GM04503 (cell line): ENCODE measurements at regions not wholly inside any gene's neighbourhood (a gene's known extent, or its start where the extent isn't known, plus 50 kb on each side); places are given as distances from the start of the nearest gene placed in this dataset.
"Not testable (repeated sequence)": the region's sequence is repeated elsewhere in the genome, so short reads cannot be mapped to it uniquely, and the experiment has no call there.

ENCODE experiments used
- DNase-seq: peaks from one replicate; pipeline ENCODE4 v3.0.0-alpha.2; 2012; ENCODE audit warnings: low read depth

GRCh38 chr3:27661797-27662196 lies 60.3 kb downstream of the EOMES start:
- DNase-seq: no peak

- DNase-seq: no peak
Observed at GRCh38 chr3:27659279-27660021, 62.7 kb downstream of the EOMES start.

- DNase-seq: no peak
Observed at GRCh38 chr3:27658741-27659140, 63.4 kb downstream of the EOMES start.

- DNase-seq: no peak
Observed at GRCh38 chr3:27657871-27658270, 64.3 kb downstream of the EOMES start.

DNA sequence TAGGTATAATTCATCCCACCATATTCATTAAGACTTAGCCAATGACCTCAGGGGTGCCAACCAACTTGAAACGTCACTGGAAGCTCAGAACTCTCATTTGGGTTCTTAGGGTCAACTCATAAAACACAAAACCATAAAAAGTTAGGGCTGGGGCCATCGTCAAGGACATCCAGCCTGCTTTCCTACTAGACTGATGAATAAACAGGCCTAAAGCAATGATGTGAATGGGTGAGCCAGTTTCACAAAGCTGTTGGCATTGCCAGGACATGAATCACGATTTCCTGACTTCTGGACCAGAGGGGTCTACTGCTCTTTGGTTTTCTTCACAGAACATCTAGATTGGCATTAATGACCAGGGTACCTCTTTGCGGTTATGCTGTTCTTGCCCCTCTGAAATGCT lies 64.7 kb downstream of the EOMES start:
- DNase-seq: no peak

DNA sequence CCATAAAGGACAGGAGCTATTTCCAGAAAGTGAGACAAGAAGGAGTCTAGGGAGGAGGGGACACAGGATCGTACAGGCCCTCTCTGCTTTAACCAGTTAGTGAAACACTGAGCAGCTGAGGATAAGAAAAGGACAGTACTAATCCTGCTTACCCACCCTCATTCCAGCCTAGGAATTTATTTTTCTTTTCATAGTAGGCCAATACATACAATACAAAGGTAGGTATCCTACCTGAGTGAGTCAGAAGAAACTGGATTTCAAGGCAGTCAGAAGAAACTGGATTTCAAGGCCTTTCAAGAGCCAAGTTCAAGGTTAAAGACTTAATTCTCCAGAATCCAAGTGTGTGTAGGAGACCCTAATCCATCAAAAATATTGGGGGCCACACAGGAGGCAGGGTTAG lies 65.3 kb downstream of the EOMES start:
- no peak for DNase-seq

DNA sequence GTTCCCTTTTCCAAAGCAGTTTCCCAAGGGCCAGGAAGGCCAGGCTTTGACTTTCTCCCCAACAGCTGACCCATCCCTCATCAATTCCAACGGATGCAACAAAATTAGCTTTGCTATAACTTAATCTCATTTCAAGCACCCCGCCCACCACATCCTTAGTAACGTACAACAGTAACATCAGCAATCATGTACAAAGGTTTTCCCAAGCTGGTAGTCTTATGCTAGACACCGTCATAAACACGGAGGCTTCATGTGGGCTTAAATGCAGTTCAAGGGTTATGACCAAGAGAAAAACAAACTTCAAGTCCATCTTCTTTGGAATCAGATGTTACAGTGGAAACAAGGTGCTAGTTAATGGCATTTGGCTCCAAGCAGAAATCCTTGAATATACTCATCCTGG lies 66.6 kb downstream of the EOMES start:
- DNase-seq: no peak

DNA sequence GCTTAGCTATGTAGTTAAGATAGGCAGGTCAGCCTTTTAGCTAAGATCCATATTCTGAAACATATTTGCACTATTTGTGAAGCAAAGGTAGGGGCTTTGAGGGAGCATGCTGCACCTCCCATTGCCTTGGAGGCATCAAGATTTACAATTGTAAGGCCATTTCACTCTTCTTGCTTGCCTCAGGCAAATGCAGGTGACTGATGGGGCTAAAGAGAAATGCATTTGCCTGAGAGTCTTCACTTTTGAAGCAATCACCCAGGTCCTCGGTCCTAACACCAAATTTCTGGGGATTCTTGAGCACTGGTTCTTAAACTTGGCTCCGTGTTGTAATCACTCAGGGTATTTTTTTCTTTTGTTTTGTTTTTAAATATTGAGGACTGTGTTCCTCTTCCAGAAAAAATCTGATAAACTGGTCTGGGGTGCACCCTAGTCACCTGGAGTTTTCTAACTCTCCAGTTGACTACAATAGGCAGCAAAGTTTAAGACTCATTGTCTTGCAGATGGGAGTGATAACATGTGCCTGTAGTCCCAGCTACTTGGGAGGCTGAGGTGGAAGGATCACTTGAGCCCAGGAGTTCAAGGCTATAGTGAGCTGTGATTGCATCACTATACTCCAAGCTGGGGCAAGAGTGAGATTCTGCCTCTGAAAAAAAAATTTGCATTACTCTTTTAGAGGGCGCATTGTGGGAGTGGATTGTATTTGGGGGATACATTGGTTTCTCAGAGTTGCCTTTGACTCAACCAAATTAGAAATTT lies 68.1 kb downstream of the EOMES start:
- no peak for DNase-seq

GRCh38 chr3:27649277-27649676 lies 72.8 kb downstream of the EOMES start:
- no peak for DNase-seq

DNA sequence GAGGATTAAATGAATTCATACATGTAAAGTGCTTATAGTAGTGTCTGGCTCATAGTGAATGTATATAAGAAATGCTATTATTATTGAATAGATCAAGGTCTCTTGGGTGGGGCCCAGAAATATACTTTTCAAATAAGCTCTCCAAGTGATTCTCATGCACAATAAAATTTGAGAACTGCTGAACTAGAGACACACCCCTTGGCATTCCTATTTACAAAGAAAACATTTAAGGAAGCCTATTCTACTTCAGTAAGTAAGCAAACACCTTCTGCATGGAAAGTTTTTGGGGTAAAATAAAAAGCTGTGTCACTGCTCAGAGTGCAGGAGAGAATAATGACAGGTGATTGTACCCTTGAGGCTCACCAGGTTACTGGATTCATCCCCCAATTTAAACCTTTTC lies 75.2 kb downstream of the EOMES start:
- DNase-seq: no peak

DNA sequence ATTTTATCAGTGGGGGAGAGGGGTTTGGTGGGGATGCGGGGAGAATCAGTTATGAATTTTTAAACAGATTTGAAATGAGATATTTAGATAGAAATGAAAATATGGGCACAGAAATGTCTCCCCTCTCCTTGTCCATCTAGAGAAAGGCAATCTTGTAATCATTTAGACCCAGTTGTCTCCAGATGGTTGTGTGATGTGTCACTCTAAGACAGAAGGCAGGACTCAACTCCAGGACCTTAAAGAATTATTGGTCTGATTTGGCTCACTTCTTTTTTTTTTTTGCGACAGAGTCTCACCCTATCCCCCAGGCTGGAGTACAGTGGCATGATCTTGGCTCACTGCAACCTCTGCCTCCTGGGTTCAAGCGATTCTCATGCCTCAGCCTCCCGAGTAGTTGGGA lies 77.2 kb downstream of the EOMES start:
- no peak for DNase-seq

DNA sequence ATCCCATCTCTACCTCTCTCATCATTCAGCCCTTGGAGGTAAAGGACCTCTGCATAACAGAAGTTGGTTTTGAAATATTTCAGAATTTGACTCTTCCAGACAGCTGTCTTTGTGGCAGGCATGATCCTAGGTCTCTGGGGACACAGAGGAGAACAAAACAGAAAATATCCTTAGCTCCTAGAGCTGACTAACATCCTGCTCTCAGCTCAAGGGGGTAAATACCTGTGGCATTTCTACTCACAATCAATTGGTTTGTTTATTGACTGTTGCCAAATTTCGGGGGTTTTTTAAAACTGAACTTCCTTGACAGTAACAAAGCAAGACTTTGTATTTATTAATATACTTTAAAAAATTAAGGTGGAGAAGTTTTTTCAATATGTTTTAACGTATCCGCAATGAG lies 78.8 kb downstream of the EOMES start:
- DNase-seq: no peak

DNA sequence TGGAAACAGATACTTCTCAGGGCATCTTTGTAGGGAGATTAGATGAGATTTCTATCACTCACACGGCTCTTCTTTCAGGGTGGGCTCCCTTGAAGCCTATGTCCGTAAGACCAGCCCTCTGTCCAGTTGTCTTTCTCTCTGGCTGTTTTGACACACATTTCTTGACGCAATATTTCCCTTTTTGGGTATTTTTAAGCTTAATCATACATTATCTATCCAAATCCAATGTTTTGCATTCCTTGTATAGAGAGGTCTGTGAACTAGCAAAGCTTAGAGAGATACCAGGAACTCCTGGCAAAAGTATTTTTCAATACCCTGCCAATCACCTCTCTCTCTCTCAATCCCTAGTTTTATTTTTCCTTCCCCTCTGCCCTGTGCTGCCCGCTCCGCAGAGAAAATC lies 79.3 kb downstream of the EOMES start:
- no peak for DNase-seq

DNA sequence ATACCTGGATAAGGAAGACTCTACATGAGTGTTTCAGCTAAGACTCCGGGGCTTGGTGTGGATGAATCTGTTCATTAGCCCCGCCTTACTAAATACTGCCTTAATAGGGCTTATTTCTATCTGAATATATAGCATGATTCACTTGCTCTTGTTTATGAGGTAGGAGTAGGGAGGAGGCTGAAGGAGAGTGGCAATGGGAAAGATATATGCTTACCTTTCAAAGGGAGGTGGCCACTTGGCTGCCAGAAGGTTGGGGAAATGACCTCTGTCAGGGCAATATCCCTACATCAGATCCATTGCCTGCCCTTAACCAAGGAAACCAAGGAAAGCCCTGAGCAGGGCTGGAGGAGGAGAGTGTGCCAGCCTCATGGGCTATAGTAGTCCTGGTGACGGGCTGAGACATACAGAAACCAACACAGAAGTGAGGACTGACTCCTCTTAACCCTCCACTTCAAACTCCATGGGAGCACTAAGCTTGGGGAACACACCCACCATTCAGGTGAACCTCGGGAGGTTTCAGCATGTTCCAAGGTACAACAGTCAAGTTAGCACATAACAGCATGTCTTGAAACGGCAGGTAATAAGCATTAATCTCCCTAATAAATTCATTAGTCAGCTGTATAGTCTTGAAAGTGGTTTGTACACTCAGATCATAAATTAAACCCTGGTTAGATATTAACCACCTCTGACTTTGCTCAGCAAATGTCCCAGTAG lies 80.1 kb downstream of the EOMES start:
- no peak for DNase-seq

DNA sequence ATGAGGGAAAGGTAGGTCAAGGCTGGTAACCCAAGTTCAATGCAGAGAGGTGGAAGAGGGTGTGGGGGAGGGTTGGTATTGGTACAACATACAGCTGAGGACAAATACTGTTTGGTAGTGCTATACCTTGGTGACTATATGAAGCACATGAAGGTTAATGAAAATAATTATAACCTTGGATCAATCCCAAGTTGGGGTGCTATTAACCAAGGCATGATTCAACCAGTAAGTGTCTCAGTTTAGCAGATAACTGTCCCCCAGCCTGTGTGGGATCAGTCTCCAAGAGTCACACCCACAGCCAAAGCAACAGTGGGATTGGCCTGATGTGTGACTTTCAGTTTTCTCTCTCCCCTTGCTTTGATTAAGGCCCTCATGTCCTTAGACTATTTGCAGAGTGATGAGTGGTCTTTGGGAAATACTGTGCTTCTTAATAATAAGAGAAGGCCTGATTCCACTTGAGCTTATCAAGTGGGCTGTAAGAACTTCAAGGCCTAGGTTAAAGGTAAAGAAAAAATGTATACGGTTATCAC lies 80.8 kb downstream of the EOMES start:
- no peak for DNase-seq

- DNase-seq: no peak
Observed at GRCh38 chr3:27639271-27639670, 82.9 kb downstream of the EOMES start.

DNA sequence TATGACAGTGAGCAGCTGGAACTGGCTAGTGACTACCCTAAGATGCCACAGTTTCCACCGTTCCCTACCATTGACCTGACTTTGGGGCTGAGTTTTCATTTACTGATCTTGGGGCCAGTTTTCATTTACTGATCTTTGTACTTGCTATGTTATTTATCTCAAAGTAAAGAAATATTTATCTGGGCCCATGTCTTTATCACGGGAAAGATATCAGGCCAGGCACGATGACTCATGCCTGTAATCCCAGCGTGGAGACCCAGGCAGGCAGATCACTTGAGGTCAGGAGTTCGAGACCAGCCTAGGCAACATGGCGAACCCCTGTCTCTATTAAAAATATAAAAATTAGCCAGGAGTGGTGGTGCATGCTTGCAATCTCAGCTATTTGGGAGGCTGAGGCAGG lies 83.5 kb downstream of the EOMES start:
- no peak for DNase-seq

- no peak for DNase-seq
Observed at GRCh38 chr3:27637346-27637995, 84.7 kb downstream of the EOMES start.

DNA sequence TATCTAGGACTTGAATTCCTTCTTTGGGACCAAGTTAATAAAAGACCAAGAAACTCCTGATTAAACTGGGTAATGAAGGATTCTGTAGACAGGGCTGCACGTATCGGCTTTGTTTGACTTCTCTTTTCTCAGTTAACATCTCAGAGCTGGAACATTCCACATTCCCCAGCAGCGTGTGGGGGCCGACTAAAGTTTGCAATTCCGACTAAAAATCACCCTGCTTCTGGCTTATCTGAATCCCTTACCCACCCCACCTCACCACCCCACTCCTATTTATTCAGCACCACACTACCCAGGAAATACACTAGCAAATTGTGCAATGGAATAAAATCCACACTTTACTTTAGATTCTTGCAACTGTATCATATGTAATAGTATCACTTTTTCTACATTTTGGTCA lies 87.1 kb downstream of the EOMES start:
- not testable (repeated sequence) for DNase-seq

DNA sequence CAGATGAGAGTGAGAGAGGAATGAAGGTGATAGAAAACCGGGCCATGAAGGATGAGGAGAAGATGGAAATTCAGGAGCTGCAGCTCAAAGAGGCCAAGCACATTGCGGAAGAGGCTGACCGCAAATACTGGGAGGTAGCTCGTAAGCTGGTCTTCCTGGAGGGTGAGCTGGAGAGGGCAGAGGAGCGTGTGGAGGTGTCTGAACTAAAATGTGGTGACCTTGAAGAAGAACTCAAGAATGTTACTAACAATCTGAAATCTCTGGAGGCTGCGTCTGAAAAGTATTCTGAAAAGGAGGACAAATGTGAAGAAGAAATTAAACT lies 88.9 kb downstream of the EOMES start:
- DNase-seq: no peak

GRCh38 chr3:27632431-27633223 lies 89.5 kb downstream of the EOMES start:
- no peak for DNase-seq

DNA sequence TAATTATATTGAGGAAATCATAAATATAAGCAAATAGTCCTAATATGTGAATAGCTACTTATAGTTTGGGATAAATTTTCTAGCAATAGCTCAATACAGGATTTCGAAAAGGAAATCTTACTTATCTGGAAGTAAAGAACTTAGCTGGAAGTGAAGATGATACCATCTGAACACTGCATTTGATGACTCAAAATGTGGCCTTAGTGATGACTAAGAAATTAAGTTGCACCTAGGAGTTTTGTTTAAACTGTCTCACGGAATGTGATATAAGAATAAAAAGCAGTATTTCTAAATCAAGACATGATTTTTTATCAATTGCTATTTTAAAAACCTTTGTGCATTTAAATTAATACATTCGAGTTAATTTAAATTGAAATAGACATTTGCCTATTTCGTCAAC lies 91.2 kb downstream of the EOMES start:
- DNase-seq: no peak
